SU-DHL-6 (cell line): ENCODE measurements at regions not wholly inside any gene's neighbourhood (a gene's known extent, or its start where the extent isn't known, plus 50 kb on each side); places are given as distances from the start of the nearest gene placed in this dataset.
"Not testable (repeated sequence)": the region's sequence is repeated elsewhere in the genome, so short reads cannot be mapped to it uniquely, and the experiment has no call there.

Experiments used
- H2AFZ ChIP-seq: fragments of 200-600 bp; sonication (generic); 2 replicates; pipeline ENCODE4 v1.6.1; 2014; ENCODE audit warnings: low read depth, mild to moderate bottlenecking, moderate library complexity, mixed read lengths, antibody characterized with exemption, low read length; ENCODE audit not compliant: severe bottlenecking
- H3F3A ChIP-seq: fragments of 200-600 bp; shearing (Covaris generic); 2 replicates; pipeline ENCODE4 v1.6.0; 2016; ENCODE audit warnings: antibody characterized with exemption, mild to moderate bottlenecking; ENCODE audit not compliant: insufficient read depth
- H3K27ac ChIP-seq: fragments of 200-600 bp; sonication (generic); 2 replicates; pipeline ENCODE4 v1.5.1; 2016; ENCODE audit warnings: low read depth, mild to moderate bottlenecking, low read length, moderate library complexity, mixed read lengths
- H3K27me3 ChIP-seq: fragments of 200-600 bp; sonication (generic), shearing (Covaris generic); 2 replicates; pipeline ENCODE4 v1.6.0; 2014; ENCODE audit warnings: mild to moderate bottlenecking, low read length
- H3K36me3 ChIP-seq: fragments of 200-600 bp; sonication (generic); 2 replicates; pipeline ENCODE4 v1.6.1; 2014; ENCODE audit warnings: mild to moderate bottlenecking, low read length, mixed read lengths
- H3K4me2 ChIP-seq: fragments of 300-600, 200-600 bp; shearing (Covaris generic), sonication (generic); 2 replicates; pipeline ENCODE4 v1.6.0; 2014; ENCODE audit warnings: low read length, low read depth, mild to moderate bottlenecking; ENCODE audit not compliant: poor library complexity, severe bottlenecking
- H3K4me3 ChIP-seq: fragments of 200-600 bp; sonication (generic); 2 replicates; pipeline ENCODE4 v1.5.1; 2014; ENCODE audit warnings: antibody characterized with exemption, low read length, mild to moderate bottlenecking, mixed read lengths; ENCODE audit not compliant: insufficient read depth, poor library complexity, severe bottlenecking
- H3K79me2 ChIP-seq: fragments of 200-600 bp; sonication (generic); 2 replicates; pipeline ENCODE4 v1.6.1; 2014; ENCODE audit warnings: mild to moderate bottlenecking, low read length, moderate library complexity; ENCODE audit not compliant: insufficient read depth
- H3K9ac ChIP-seq: fragments of 200-600 bp; sonication (generic); 2 replicates; pipeline ENCODE4 v1.7.0; 2014; ENCODE audit warnings: mild to moderate bottlenecking, low read length
- H3K9me2 ChIP-seq: fragments of 200-600 bp; sonication (generic); replicated peaks from 2 replicates; pipeline ENCODE4 v1.6.1; 2014; ENCODE audit warnings: low read length; ENCODE audit not compliant: insufficient read depth
- H3K9me3 ChIP-seq: fragments of 200-600 bp; sonication (generic); 2 replicates; pipeline ENCODE4 v1.6.1; 2014; ENCODE audit warnings: low read length, mixed read lengths; ENCODE audit not compliant: insufficient read depth
- H4K20me1 ChIP-seq: fragments of 200-600 bp; sonication (generic); 2 replicates; pipeline ENCODE4 v1.6.1; 2014; ENCODE audit warnings: low read depth, mild to moderate bottlenecking, antibody characterized with exemption, low read length, moderate library complexity, mixed read lengths
- CTCF ChIP-seq: fragments of 200-600 bp; sonication (generic); IDR thresholded peaks from one replicate; pipeline ENCODE4 v1.5.1; 2017; ENCODE audit warnings: antibody characterized with exemption, mild to moderate bottlenecking, low read length, moderate library complexity; ENCODE audit not compliant: insufficient read depth, poor library complexity, severe bottlenecking
- EZH2phosphoT487 ChIP-seq: fragments of 200-600 bp; sonication (generic), shearing (Covaris generic); conservative IDR thresholded peaks from 2 replicates; pipeline ENCODE4 v1.6.1; 2018; ENCODE audit warnings: mild to moderate bottlenecking, antibody characterized with exemption, low read length, moderate library complexity, mixed read lengths

GRCh38 chr7:106345421-106346166, 60.8 kb upstream of the NAMPT start:
- Histone ChIP-seq H3K36me3 (no peaks in the 10 kb centered on the region), H3K9ac (no peak overlapping the region), H3K4me2 (no peak overlapping the region), H3K79me2 (no peaks in the 10 kb centered on the region), H3K4me3 (no peak overlapping the region), H3K9me3 (peaks cover 7% of the 10 kb centered on the region; the same call in 1 of the 2 replicates), H3K27me3 (no peaks in the 10 kb centered on the region), H3K27ac (no peak overlapping the region), H3F3A (no peaks in the 10 kb centered on the region), H4K20me1 (no peaks in the 10 kb centered on the region), H3K9me2 (no peaks in the 10 kb centered on the region), H2AFZ (no peak overlapping the region)
- no peak for TF ChIP-seq CTCF
- TF ChIP-seq EZH2phosphoT487: no peak

DNA sequence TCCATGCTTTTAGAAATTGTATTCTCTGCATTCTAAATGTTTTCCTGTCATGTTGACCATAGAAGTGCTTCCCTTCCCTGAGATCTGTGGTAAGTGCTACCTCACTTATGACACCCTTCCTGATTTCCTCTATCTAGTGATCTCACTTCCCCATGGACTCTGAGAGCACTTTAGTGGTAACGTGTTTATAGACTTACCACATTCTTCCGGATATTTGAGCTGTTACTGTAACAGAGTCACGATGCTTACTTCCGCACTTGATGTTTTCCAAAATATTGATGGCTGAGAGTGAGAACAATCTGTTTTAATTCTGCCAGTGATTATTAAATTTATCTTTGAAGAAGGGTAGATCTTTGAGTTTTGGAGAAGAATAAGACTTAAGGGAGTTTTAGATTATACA, 60.1 kb upstream of the NAMPT start:
- Histone ChIP-seq H3K79me2 (no peaks in the 10 kb centered on the region), H2AFZ (no peak overlapping the region), H4K20me1 (no peaks in the 10 kb centered on the region), H3K4me2 (no peak overlapping the region), H3K9me3 (peaks cover 7% of the 10 kb centered on the region; the same call in 1 of the 2 replicates), H3F3A (no peaks in the 10 kb centered on the region), H3K27ac (no peak overlapping the region), H3K9ac (no peak overlapping the region), H3K27me3 (no peaks in the 10 kb centered on the region), H3K36me3 (no peaks in the 10 kb centered on the region), H3K9me2 (no peaks in the 10 kb centered on the region), H3K4me3 (no peak overlapping the region)
- TF ChIP-seq EZH2phosphoT487: no peak

GRCh38 chr7:106344211-106344610, 59.4 kb upstream of the NAMPT start:
- Histone ChIP-seq H3K36me3 (no peaks in the 10 kb centered on the region), H3K27ac (no peak overlapping the region), H3K9me2 (no peaks in the 10 kb centered on the region), H3F3A (no peaks in the 10 kb centered on the region), H3K27me3 (no peaks in the 10 kb centered on the region), H3K4me3 (no peak overlapping the region), H2AFZ (no peak overlapping the region), H3K9ac (no peak overlapping the region), H3K4me2 (no peak overlapping the region), H3K9me3 (peaks cover 7% of the 10 kb centered on the region; the same call in 1 of the 2 replicates), H4K20me1 (no peaks in the 10 kb centered on the region), H3K79me2 (no peaks in the 10 kb centered on the region)
- no peak for TF ChIP-seq CTCF
- TF ChIP-seq EZH2phosphoT487: no peak

DNA sequence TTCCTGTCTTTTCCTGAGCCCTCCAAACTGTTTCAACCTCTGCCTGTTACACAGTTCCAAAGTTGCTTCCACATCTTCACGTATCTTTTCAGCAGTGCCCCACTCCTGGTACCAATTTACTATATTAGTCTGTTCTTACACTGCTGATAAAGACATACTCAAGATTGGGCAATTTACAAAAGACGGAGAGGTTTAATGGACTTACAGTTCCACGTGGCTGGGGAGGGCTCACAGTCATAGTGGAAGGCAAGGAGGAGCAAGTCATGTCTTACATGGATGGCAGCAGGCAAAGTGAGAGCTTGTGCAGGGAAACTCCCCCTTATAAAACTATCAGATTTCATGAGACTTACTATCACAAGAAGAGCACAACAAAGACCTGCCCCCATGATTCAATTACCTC, 57.3 kb upstream of the NAMPT start:
- not testable (repeated sequence) for H3K27ac ChIP-seq, H3K27me3 ChIP-seq, H3K4me2 ChIP-seq, H3K4me3 ChIP-seq, H3K79me2 ChIP-seq, H3K9me2 ChIP-seq, H3K9me3 ChIP-seq, H3K9ac ChIP-seq, H2AFZ ChIP-seq, H4K20me1 ChIP-seq, H3F3A ChIP-seq, H3K36me3 ChIP-seq

DNA sequence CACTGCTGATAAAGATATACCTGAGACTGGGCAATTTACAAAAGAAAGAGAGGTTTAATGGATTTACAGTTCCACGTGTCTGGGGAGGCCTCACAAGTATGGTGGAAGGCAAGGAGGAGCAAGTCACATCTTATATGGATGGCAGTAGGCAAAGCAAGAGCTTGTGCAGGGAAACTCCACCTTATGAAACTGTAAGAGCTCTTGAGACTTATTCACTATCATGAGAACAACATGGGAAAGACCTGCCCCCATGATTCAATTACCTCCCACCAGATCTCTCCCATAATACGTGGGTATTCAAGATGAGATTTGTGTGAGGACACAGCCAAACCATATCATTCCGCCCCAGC, 55.4 kb upstream of the NAMPT start:
- H4K20me1 ChIP-seq, H3K4me3 ChIP-seq, H3K9me3 ChIP-seq, H3K36me3 ChIP-seq, H3K9me2 ChIP-seq, H3K27ac ChIP-seq, H3K4me2 ChIP-seq, H3K27me3 ChIP-seq, H2AFZ ChIP-seq, H3K9ac ChIP-seq, H3F3A ChIP-seq, H3K79me2 ChIP-seq: not testable (repeated sequence)
